DMS53 treated with DMSO at 0.1 percent for 48 hours (cell line): ENCODE measurements at regions not wholly inside any gene's neighbourhood (a gene's known extent, or its start where the extent isn't known, plus 50 kb on each side); places are given as distances from the start of the nearest gene placed in this dataset.
"Not testable (repeated sequence)": the region's sequence is repeated elsewhere in the genome, so short reads cannot be mapped to it uniquely, and the experiment has no call there.

ENCODE experiments used
- DNase-seq: peaks from one replicate; lab custom pipeline; 2025; ENCODE audit not compliant: unreplicated experiment; lab: John Stamatoyannopoulos, UW

DNA sequence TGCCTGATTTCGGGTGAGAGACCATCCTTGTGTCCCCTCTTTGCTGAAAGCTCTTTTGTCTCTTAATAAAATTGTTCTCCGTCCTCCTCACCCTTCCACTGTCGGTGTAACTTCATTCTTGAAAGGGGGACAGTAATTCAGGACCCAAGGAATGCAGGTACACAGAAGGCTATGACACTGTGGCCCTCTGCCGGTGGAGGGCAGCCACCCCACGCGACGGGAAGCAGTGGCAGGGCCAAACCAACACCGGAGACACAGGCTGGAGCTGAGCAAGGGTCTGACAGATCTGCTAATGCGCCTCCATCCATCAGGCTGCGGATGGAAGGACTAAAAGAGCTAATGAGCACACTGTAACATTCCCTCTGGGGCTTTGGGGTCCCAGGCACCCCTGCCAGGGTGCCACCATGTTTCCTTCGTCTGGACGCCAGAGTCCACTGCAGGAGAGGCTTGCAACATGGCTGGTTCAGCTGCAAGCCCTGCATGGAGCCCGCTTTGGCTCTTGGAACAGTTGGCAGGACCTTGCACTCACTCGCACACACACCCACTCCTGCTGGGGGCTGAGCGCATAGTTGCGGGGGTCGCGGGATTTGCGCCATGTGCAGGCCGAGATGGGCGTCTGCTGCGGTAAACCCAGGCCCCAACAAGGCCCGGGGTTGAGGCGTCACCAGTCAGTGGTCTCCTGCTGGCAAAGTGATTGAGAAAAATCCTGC is 544.1 kb upstream of the CDH7 start:
- DNase-seq: no peak

DNA sequence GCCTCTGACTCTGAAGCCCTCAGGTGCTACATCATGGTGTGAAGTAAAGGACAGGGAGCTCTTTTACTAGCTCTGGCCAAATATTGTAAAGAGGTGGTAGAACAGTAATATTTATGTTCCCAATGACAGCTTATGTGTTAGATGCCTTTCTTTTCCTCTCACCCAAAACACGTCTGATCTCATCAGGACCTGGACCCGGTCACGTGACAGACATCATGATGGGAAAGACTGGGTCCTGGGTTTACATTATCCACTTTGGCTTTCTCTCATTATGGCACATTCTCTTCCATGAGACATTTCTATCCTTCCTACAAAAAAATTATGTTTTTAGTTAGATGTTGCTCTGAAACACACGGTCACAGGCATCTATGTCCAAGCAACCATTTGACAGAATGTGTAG is 548.7 kb upstream of the CDH7 start:
- DNase-seq: no peak

DNA sequence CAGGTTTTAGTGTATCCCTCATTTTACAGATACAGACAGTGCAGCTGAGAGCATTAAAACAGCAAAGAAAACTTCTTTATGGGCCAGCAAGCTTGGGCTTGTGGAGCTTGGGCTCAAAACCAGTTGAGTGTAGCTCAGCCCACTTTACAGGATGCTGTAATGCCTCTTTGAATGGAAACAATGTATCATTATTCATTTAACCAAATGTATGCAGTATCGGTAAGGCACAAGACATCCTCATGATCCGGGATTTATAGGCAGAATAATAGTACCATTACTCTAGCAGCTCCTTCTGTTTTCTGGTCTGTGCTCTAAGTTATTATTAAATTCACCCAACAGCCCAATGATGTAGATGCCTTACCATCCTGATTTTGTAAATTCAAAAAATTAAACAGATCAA is 575.1 kb upstream of the CDH7 start:
- no peak for DNase-seq

DNA sequence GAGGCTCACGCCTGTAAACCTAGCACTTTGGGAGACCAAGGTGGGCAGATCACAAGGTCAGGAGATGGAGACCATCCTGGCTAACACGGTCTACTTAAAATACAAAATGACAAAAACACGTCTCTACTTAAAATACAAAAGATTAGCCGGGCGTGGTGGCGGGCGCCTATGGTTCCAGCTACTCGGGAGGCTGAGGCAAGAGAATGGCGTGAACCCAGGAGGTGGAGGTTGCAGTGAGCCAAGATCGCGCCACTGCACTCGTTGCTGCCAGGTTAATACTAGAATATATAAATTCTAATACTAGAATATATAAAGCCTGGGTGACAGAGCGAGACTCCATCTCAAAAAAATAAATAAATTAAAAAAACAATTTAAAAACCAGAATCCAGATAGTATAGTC is 588.7 kb upstream of the CDH7 start:
- DNase-seq: not testable (repeated sequence)

DNA sequence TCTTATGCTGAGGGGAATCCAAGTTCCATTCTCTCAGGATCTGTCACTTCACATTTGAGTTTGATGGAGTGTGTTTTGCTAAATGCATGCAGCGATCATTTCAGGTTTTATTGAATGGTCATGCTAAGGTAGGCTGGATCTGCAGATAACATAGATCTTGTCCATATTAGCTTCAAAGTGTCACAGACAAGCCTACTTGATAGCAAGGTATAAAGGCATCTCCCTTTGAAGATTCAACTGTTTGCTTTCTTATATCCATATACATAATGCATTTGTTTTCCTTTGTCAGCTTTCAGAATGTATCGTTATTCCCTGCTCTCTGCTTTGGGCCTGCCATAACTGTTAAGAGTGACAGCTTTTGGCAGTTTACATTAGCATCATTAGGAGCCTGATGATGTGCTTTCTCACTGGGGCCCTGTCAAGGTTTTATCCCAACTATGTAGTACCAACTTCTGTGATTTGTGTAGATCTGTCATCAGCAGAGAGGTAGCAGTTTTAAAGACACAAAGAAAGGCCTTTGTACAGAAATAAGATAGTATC is 604.3 kb upstream of the CDH7 start:
- no peak for DNase-seq

DNA sequence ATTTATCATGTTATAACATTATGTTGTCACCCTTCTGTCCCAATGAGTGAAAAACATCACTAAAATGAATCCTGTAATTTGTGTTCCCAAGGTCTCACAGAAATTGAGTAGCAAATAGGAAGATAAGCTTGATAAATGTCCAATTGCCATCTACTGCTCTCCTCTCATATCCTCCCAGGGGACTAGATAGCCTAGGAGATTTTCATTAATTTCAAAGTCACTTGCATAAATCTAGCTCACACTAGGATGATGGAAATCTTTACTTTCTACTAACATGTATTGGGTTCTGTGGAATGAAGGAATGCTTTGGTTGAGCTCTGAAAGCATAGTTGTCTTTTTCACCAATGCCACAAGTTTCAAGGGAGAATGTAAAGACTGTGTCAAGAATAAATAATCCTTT is 605.5 kb upstream of the CDH7 start:
- DNase-seq: no peak

DNA sequence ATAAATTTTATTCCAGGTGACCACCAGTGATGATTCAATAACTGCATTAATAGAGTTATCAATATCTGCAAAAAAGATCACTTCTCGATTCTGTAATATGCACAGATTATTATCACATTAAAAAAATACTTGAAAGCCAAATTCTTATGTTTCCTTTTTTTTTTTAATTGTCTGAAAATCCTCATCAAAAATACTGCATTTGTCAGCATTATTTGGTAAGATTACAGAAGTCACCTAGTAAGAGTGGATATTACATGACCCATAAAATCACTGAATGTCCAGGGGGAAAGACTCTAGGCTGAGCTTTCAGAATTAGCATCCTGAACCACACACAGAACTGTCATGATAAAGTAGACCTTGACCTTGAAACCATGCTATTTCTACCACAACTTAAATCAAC is 617.2 kb upstream of the CDH7 start:
- no peak for DNase-seq

DNA sequence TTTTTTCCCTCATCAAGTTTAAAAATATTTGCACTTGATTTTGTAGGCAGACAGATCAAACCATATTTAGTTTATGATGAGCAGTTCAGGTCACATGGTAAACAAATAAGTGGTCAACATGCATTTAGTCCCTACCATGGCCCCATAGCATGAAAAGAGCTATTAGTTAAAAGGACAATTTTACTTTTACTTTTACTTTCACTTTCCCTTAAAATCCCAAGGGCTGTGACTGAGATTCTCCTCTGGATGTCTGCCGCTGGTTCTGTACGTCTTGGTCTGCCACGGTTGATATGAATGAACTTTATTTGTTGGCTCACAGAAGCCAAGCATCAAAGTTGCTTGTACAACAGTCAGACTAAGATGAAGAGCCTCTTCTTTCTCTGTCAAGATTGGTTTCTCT is 626.2 kb upstream of the CDH7 start:
- DNase-seq: peak; percentile 61

DNA sequence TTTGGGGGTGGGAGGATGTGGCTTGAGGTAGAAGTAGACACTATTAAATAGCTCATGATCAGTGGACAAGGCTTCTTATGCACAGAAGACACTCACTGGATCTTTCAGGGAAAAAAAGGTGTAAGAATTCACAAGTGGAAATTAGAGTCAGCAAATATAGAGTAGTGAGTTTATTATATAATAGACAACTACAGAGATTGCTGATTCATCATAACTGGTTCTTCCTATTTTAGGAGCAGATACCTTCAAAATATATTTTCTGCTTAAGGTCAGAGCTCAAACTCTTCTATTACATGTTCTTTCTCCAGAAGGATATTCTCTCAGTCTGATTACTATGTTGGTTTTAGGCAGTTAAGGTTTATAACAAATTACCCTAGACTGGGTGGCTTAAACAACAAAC is 646.9 kb upstream of the CDH7 start:
- no peak for DNase-seq

DNA sequence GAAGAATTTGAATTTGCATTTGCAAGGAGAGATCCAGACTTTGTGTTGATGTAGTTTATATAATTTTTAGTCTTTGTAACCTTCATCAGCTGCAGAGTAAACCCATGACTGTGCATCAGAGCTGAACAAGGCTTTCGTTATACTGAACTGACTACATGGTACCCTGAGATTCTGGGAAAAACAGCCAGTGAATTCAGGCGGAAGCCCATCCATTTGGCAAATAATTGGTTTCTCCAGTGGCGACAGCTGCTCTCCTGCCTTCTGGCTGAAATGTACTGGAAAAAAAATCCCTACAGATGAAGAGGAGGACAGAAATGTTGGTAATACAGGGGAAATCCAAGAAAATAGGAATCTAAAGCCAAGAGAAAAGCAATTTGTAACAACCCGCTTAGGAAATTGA is 657.5 kb upstream of the CDH7 start:
- DNase-seq: no peak

DNA sequence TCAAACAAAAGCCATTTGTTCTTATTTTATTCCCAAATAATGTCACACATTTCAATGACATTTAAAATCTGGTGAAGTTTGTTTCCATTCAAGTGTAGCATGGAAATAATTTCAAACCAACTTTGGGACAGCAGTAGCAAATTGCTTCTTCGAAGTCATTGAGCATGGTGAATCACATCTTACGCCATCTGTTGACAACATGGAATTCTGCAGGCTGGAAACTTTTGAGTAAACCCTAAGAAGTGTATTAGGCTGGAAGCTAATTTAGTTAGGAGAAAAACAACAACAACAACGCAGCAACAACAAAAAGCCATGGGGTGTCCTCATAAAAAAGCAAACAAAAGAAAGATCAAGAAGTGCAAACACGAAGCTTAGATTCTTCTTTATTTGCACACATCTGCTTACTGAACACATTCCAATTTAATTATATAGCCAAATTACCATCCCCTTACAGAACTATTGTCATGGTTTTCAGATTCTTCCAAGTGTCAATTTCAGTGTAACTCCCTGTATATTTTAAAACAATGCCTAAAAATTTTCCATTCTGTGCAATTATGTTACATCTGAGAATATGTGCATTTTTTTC is 659.0 kb upstream of the CDH7 start:
- DNase-seq: peak; percentile 65

DNA sequence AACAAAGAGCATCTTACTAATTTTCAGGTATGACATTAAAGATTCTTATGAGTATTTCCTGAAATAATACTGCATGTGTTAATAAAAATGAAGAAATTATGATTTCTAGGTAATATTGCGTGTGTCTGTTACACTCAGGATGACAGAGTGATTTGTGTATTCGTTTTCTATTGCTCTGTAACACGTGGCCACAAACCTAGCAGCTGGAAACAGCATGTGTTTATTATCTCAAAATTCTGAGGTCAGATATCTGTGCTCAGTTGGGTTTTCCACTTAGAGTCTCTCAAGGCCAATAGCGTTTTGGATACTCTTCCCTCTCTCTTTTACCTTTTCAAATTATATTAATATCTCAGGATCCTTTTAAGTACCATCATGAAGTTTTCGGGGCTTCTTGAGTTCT is 667.9 kb upstream of the CDH7 start:
- no peak for DNase-seq

DNA sequence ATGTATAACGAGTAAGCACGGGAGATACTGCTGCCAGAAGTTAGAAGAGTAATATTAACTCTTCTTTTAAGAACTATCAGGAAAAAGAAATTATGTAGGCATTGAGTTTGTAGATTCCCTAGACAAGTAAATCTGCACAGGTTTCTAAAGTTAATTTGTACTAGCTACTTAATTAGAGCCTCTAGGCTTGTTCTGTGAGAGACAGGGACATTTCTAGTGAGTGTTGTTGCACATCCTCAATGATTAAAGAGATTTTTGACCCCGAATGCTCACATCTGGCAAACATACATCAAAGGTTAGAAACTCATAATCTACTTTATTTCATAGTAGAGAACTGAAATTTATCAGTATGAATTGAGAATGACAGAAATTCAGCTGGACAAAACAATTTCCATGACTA is 669.0 kb upstream of the CDH7 start:
- no peak for DNase-seq

DNA sequence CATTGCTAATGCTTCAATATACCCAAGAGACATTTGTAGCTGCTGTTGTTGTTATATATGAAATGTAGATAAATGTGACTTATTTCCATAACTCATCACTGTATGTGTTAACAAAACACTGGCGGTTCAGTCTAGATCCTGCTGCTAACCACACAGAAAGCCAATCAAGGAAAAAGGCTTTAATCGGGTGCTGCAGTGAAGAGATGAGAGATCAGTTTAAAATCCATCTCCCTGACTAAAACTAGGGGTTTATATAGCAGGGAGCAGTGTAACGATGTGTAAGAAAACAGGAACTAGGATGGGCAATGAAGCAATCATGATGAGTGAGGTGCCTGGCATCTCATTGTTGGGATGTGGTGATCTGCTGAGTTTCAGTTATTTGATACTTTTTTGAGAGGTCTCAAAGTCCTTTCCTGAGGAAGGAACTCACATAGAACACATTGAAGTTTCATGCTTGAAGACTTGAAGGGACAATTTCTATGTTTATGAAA is 677.7 kb upstream of the CDH7 start:
- DNase-seq: peak; percentile 46

DNA sequence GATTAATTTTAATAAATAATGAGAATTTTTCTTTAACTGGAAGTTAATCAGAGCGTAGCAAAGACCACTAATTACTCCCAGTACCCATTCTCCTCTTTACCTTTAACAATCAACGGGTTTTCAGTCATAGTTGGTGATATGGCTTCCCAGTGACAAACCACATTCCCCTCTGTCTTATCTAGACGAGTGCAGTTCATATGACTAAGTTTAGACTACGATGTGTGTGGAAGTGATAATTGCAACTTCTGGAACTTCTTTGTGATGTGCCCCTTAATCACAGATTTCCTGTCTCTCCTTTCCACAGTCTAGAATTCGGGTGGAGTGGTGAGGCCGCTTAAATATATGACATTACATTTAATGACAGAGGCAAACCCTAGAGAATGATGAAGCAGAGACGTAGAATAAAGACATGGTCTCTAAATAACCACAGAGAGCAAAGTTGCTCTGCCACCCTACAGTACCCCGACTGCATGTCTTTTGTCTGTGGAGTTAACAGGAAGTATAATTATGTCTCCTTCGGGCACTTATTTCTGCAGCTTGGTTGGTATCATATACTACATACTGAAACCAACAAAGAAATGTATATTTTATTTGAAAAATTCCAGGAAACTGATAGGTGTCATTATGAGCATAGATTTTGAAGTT is 693.3 kb upstream of the CDH7 start:
- no peak for DNase-seq

DNA sequence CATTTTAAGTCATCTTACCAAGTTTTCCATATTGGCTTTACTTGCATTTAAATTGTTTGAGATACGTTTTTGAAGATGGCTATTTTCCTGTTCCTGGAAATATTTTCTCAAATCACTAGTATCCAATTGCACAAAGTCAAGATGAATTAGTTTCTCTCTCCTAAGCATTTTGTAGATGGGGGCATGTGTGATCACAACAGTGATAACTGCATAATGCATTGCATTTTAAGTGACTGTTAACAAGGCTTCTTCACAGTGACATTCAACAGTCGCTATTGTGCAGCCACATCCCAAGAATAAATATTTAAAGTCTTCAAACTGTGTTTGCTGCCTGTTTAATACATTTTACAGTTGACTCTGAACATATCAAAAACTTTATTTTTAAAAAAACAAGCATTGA is 694.2 kb upstream of the CDH7 start:
- no peak for DNase-seq

DNA sequence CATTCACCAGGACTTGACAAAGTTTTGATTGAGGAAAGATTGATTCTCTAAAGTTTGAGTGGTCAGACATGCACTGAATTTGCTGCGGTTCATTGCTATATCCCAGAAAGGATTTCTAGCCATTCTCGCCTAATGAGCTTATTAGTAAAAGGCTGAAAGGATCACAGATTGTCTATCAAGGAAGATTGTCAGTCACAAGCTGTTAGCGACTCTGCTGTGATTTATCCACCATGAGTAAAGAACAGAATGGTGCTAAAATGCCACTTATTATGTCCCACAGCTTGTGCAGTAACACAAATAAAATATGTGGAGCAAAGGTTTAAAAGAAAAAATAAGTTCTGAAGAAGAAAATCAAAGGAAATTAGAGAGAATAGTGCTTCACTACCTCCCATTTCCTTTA is 701.2 kb upstream of the CDH7 start:
- no peak for DNase-seq

DNA sequence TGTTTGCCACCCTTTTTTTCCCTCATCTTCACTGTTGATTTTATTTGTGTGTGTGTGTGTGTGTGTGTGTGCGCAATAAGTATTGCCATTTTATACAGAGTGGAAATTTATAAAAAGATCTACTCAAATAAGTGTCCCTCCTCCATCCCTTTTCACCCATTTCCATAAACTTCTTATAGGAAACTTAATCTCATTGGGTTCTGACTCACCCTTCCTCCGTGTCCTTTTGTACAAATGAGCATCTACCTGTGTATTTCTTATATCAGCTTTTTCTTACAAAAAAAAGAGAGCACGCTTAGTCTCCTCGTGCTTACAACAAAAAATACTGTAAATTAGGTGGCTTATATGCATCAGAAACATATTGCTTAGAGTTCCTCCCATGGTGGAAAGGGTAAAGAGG is 711.2 kb upstream of the CDH7 start:
- DNase-seq: no peak

DNA sequence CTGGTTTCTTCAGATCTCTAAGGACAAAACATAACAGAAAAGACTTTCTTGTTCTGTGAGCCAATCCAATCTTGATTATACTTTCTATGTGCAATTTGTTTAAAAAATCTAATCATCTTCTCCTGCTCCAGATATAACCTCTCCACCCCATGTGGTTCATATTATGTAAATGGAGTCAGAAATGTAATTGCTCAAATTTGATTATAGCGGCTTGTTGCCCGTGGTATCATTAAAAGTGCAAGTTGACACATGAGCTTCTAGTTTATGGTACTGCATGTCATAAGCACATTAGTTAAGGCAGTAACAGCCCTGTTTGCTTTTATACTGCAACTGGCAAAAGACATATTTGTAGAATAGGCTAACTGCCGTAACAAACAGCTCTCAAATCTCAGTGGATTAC is 715.1 kb upstream of the CDH7 start:
- no peak for DNase-seq

DNA sequence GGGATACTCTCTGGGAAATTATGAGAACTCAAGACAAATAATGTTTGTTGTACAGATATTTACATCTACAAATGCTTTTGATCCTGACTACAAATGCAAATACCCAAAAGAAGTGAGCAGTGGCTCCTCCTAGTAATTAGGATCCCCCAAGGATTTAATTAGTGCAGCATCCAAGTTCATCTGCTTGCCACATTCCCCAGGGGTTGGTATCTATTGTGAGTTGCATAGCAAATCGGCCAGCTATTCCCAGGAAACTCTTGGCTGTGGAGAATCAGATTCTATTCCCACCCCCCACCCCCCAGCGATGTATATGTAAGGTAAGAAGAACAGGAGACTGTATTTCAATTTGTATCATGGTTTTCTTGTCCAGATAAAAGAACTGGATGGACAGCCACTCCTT is 725.1 kb upstream of the CDH7 start:
- DNase-seq: no peak

DNA sequence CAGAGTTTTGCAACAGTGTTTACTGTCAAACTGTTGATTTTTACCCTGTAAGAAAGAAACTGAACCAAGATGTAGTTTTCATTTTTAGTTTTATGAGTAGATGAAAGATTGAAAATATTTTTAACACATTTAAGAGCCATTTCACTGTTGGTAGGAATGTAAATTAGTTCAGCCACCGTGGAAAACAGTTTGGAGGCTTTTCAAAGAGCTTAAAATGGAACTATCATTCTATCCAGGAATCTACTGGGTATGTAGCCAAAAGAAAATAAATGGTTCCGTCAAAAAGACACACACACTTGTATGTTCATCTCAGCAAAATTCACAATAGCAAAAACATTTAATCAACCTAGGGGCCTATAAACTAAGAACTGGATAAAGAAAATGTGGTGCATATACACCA is 729.8 kb upstream of the CDH7 start:
- DNase-seq: no peak

DNA sequence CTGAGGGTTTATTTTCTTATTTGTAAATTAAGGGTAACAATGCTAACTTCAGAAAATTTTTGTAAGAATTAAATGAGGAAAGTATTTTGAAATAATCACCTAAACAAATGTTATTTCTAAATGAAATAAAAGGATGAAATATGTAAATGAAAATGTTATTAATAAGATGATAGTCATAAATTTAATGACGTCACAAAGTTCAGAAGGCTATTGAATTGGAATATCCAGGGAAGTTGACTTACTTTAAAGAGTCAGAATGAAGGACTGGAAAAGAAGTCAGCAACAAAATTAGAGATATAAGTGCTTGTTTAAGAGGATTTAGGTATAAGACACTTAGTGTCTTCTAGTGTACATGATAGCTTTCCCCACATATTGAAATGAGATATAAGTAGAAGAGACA is 732.6 kb upstream of the CDH7 start:
- no peak for DNase-seq
